NCI-H748 (cell line): ENCODE measurements at regions not wholly inside any gene's neighbourhood (a gene's known extent, or its start where the extent isn't known, plus 50 kb on each side); places are given as distances from the start of the nearest gene placed in this dataset.
"Not testable (repeated sequence)": the region's sequence is repeated elsewhere in the genome, so short reads cannot be mapped to it uniquely, and the experiment has no call there.

ENCODE experiments used
- DNase-seq: peaks from one replicate; lab custom pipeline; 2025; ENCODE audit not compliant: unreplicated experiment; lab: John Stamatoyannopoulos, UW

DNA sequence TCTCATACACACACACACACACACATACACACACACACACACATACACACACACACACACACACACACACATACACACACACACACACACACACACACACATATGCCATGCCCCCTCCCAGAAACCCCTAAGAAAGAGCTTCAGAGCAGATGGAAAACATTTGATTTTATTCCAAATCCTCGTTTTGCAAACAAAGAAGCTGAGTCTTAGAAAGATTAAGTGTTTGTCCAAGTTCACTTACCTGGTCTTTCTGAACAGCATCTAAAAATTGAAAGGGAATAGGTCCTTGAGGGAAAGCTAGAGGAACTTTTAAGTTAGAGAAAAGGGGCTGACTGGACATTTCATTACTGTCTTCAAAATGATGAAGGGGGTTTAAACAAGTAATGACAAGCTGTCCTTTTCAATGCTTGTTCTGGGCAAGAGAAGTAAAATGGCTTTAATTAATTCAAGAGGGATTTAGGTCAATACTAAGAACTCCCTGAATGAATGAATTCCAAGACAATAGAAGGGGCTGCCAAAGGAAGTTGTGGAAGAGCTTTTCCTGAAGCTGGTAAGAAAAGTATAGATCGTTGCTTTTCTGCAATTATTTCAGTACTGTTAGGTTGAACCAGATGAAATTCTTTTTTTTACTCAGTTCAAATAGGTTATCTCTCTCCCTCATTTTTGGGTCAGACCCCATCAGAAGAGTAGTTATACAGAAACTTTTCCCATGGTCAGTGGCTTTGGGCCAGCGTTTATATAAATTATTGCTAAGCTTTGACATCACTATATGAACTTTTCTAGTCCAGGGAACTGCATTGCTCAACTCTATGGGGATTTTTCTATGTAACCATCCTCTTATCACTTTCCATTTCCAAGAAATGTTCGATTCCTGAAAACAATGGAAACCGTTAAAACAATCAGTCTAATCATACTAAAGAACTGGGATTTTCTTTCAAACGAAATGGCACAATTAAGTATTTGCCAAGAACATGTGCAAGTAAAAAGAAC, 261.4 kb downstream of the MTERF1 start:
- no peak for DNase-seq

DNA sequence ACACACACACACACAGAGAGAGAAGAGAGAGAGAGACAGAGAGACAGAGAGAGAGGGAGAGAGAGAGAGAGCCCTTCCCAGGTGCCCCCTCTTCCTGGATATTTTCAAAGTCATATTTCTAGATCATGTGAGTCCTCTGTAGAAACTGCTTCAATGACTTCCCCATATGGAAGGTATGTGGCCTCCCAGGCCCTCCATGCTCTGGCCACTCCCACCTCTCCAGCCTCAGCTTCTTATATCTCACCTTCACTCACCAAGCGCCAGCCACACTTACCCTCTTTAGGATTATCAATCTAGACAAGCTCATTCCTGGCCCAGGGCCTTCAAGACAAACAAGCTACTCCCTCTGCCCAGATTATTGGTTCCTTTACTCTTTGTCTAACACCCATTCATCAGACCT, 259.7 kb downstream of the MTERF1 start:
- no peak for DNase-seq

DNA sequence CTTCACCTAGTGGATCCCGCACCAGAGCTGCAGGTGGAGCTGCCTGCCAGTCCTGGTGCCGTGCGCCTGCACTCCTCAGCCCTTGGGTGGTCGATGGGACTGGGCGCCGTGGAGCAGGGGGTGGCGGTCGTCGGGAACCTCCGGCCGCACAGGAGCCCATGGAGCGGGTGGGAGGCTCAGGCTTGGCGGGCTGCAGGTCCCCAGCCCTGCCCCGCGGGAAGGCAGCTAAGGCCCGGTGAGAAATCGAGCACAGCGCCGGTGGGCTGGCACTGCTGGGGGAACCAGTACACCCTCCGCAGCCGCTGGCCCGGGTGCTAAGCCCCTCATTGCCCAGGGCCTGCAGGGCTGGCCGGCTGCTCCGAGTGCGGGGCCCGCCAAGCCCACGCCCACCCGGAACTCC, 253.2 kb downstream of the MTERF1 start:
- not testable (repeated sequence) for DNase-seq

DNA sequence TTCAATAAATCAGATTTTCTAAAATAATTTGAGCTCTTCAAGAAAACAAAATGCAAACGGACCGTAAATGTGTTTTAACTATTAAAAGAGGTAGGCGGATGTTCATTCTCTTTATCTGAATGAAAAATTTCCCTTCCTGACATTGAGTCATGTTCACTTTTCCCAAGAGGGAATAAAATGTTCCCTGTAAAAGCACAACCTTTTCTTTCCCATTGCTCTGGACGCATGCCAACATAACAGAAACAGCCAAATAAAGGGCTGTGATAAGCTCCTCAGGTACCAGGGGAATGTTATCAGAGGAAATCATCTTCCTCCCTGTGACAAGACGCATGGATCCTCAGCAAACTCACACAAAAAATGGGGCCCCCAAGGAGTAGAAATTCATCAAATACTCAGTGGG, 251.8 kb downstream of the MTERF1 start:
- DNase-seq: no peak

DNA sequence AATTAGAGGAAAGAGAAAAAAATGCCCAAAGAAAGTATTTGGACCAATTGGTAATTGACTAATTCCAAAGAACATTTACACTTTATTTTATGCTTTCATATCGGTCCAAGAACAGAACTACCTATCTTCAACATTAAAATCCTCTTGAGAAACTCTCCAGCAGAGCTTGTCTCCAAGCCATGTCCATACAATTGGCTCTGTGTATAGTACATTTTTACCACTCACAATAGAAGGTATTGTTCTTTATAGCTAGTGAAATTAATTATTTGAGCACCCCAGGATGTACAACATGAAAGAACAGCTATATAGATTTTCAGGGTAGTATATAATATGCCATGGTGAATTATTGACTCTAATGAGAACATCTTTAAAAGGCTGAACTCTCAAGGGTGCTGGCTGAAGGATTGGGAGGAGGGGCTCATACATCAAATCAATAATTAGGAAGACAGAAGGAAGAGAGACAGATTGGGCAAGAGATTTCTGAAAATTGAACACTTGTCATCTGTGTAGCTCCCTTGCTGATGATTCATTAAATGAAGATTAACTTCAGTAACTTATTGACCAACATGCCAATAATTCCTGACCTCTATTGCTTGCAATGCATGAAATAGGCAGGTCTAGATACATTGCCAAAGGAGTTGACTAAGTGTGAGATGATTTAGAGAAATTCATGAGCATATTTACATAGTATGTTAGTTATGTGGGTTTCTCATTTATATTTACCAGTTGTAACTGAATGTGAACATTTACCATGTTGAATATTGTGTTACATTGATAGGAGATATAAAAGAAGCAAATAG, 249.7 kb downstream of the MTERF1 start:
- DNase-seq: no peak

DNA sequence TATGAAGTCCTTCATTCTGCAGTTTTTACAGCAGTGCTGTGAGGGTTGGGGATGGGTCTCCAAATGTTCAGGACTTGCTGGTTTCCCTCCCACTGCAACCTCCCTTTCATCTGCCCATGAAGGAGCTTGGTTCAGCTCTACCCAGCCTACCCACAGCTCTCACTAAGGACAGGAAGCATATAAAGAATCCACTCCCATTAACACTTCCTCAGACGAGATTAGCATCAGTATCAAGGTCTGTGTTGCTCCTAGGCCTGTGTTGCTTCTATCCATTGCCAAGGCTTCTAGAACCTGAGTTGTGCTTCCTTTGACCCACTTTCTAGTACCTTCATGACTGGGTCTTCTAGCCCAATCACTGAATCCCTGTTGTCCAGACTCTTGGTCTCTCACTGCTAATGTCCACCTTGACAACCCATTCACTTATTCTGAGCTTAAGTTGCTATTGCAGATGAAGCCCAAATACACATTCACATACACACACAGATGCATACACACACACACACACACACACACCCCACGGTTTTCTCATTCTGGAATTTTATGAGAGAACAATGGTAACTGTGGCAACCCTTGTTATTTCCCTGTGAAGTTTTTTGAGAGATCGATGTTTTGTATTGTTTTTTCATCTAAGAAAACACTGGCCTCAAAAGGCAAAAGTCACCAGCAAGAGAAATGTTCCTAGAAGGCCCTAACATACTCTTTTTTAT, 248.1 kb downstream of the MTERF1 start:
- DNase-seq: peak; percentile 63

DNA sequence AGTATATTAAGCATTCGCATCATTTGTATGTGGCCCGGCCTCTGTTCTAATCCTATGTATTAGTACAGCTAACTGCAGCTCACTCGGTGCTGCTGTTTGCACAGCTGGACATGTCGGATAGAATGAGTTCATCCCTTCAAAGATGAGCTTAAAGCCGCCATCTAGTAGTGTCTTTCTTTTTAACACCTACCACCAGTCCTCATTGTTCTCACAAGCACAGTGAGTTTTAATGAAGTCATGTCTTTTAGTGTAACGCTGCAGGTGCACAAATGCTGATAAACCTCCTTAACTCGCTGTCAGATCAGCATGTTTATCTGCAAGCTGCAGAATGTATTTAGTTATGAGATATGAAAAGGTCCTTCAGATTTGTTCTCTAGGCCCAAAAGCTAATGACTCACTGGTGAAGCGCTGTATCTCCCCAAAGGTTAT, 247.5 kb downstream of the MTERF1 start:
- peak; percentile 94 for DNase-seq

DNA sequence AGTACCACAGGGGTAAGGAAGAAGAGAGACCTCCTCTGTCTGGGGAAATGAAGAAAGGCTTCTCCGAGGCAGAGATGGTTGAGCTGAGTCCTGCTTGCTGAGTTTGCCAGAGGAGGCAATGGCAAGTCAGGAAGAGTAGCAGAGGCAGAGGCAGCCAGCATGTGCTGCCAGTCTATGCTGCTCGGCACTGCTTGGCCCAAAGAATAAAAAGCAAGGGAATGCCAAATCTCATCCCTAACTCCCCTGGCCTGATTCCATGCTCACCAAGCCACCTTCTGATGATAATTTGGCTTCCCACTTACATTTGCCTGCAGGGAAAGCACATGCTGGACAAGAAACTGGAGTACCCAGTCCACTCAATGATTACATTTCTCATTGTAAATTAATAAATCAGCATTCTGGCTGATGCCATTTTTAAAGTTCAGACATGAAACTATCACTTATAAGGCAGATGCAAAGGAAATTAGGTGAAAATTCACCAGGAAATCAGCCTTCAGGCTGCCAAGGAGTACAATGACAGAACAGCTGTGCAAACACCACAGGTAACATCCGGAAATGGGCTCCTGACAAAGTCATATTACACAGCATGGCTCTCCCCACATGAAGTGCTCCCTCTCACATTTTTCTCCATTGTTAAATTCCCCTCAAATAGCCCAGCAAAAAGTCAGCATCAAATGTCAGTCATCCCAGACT, 245.9 kb downstream of the MTERF1 start:
- peak; percentile 99 for DNase-seq

DNA sequence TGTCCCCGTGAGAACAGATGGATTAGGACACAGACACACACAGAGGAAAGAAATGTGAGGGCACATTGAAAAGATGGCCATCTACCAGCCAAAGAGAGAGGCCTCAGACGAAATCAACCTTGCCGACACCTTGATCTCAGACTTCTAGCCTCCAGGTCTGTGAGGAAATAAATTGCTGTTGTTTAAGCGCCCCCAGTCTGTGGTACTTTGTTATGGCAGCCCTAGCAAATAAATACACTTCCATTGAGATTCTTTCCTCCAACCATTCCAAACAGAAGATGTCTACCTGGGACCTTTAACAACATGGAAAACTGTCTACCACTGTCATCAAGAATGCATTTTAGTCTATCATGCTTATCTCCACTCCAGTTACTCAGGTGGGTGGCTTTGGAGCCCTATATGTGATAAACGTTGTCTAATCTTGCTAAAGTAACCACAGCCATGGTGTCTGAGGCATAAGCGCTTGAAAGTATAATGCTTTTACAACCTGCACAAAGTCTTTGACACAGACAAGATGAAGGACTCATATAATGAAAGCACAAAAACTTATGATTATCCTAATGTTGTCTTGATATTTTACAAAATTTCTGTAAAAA, 244.3 kb downstream of the MTERF1 start:
- peak; percentile 85 for DNase-seq

DNA sequence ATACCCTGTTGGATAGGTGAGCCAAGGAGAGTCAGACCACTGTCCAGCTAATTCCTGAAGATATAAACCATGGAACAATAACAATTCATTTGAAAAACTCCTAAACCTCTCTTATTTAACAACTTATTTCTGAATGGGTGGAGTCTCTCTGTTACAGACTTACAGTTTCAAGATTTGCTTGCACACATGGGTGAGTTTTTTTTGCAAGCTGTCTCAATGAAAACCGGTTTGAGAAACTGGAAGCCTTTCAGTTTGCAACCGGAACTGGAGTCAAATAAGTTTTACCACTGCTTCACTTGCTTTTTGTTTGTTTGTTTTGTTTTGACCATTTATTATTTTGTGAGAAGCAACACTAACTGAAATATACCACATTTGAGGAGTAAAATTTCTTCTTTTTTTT, 243.8 kb downstream of the MTERF1 start:
- no peak for DNase-seq

DNA sequence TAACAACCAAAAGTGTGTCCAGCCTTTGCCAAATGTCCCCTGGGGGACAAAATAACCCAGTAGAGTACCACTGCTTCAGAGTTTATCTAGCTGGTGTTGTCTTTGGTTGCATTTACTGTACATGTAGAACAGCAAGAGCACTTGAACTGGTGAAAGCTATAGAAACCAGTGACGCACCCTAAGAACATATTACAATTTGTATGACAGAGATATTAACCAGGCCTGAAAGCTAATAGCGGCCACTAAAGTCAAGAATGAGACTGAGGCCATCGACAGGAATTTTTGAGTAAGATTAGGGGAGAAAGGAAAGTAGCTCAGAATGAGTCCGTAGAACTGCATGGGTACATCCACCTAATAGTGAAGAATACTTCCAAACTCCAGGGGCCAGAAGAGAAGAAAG, 236.2 kb downstream of the MTERF1 start:
- no peak for DNase-seq

DNA sequence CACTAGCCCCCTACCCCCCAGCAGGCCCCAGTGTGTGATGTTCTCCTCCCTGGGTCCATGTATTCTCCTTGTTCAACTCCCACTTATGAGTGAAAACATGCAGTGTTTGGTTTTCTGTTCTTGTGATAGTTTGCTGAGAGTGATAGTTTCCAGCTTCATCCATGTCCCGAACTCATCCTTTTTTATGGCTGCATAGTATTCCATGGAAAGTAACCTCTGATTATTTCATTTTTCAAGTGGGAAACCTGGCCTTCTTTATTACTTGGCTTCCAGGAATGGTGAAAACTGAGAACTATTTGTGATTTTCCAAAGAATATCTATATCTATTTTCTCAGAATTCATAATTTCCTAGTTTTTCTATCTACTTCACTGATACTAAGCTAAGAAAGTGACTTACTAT, 235.0 kb downstream of the MTERF1 start:
- no peak for DNase-seq

DNA sequence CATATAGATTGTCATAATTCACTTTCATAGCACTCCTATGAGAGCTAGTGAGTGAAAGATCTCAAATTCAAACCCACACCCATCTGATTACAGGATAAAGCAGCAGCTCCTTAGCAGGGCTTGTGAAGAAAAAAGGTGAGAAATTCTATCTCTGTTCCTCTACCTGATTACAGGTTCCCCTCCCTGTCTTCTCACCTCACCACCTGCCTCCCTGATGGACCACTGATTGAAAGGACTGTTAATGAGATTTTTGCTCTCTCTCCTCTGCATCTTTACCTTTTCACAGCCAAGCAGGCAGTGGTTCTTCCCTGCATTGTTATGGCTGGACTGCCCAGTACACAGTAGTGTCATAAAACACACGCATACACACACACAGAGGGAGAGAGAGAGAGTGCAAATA, 228.5 kb downstream of the MTERF1 start:
- DNase-seq: peak; percentile 28

DNA sequence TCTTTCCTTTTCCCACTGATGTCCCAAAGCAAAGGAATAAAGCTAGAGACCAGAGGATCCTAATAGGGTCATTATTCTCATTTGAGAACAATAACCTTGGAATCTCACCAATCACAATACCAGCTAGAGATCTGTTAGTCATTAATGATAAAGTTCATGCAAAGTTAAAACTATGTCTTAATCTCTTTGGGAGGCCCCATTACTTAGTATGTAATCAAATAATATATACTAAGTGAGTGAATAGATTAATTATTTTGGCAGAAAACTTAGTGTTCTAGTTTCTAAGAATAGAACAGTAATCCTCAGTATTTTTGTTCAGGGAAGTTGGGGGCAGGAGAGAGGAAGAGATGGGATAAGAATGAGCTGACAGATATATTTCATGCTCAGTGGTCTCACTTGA, 227.2 kb downstream of the MTERF1 start:
- no peak for DNase-seq

DNA sequence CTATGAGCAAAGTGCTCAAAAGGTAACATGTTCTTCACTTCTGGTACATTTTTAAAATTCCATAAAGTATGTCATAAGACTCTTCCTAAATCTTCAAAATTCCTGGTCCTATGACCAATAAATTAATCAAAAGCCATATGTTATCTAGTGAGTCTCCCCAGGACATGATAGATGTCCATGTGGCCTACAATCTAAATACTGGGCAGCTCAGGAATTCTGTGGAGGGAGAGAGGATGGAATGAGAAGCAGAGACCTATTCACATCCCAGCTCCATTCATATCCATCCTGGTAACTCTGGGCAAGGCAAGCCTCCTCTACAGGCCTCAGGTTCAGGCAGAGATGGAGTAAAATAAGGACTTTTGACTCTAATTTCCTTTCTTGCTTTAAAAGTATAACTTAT, 224.8 kb downstream of the MTERF1 start:
- DNase-seq: no peak

DNA sequence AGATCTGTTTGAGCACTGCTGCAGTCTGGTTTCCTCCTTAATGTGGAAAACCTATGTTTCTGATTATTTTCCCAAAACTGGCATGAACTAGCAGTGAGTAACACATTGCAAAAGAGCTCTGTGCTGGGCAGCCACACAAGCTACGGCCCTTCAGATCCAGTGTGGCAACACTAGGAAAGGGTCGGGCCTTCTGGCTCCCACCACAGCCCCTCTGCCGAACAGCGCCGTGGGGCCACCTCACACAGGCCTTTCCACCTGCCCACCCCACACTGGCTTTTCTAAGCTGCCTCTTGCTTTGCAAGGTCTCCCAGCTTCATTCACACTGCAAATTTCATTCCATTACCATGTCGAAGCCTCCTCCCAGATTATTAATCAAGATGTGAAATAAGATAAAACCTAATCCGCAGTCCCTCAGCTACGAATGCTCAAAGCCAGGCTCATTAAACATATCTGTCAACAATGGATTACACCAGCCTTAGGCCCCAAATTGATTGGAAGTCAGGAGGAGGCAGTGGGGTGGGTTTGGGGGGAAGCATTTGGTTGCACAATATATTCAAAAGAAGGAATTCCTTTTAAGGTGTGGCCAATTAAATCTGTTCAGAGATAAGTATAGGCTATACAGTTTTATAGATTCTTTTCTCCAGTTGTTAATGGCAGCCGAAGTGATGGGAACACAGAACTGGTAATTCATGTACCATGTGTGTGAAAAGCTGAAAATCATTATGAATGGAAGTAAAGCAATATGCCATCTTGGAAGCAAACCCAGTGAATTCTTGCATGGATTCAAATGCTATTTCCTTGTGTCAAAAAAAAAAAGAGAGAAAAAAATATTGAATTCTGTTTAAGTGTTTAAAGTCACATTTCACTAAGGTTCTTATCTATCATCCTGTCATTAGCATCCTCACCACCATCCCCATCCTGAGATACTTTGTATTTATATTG, 223.7 kb downstream of the MTERF1 start:
- peak; percentile 13 for DNase-seq

DNA sequence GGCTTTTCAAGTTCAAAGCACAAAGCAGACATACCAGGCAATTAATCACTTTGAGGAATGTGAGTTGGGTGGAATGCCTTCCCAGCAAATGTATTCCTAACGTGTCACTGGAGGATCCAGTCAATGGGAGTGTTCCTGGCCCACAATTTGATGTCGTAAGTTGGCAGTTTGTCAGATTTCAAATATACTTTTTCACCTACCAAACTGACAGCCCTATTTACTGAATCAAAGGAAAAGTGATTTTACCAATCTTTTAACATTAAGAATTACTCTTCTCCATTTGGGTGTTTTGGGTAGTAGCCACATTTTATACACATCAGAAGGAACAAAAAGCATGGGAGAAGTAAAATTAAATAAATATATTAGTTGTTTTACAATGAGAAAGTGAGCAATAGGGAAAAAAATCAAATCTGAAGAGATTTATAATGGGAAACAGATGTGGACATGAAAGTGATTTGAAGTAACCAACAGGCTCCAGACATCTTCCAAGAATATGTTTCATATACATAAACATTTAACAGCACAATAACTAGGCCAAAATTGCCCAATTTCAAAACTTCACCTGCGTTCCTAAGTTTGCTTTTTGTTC, 222.9 kb downstream of the MTERF1 start:
- DNase-seq: no peak

DNA sequence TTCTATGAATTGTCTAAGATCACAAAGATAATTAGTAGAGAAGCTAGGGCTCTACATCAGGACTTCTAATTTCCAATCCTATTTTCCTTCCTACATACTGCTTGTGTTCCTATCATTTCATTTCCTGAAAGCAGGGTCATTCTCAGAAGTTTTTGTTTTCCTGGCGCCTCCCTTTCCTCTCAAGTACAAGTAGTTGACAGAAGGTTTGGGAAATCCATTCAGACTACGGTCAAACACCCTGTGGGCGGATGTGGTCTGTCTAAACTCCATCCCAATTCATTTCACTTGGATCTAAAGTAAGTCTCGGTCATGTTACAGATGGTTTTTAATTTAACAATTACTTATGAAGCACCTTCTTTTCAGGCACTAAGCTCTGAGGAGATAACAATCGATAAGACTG, 221.4 kb downstream of the MTERF1 start:
- DNase-seq: no peak
